ENCODE measurements at regions not wholly inside any gene's neighbourhood (a gene's known extent, or its start where the extent isn't known, plus 50 kb on each side); places are given as distances from the start of the nearest gene placed in this dataset.

DNA sequence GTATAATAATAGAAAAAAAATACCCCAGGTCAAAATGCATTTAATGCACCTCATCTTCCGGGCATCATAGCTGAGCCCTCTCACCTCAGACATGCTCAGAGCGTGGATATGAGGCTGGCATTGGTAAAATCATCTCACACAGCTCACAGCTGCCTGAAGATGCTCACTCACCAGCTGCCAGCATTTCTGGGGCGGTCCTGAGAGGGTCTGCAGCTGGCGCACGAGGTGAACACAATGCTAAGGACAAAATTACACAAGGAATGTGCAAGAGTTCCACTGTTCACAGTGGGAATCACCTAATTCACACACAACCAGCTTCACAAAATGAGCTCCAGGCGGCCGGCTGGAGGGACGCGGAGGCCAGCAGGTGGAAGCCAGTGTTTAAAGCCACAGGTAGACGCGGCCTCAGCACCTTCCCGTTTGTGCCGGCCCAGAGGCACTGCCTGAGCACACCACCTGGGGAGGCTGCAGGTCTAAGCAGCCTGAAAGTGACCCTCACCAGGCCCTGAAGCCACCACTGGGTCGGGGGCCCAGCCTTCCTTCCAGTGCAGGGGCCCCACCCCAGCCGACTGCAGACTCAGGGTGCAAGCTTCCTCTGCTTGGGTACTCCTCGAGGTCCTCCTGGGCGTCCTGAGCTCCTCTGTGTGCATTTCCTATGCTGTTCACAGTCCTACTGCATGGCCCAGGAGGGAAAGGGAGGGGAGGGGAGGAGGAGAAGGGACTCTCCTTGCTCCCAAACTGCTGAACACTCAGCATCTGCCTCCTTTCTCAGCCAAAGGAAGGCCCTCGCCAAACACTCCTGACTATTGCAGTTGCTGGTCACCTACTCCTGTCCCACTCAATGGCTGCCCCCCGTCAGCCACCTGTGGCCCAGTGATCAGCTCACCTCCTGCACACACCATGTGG, 61.2 kb upstream of the FAM20C start:
- no peaks in the 10 kb centered on the region for H3K9me3 ChIP-seq (ENCODE audit: low read length)
- no peak overlapping the region for H3K27ac ChIP-seq (ENCODE audit: low read length)
- H2AFZ ChIP-seq (ENCODE audit: low read depth, low read length) = no peak overlapping the region
- TF ChIP-seq TAF1 (IDR thresholded peaks at IDR 0.05; ENCODE audit: low read depth) (no peak), RAD21 (conservative IDR thresholded peaks at IDR 0.05) (no peak), EZH2 (IDR thresholded peaks at IDR 0.05; ENCODE audit: borderline replicate concordance, insufficient read depth, low read length, poor library complexity, severe bottlenecking) (no peak), POLR2AphosphoS5 (IDR thresholded peaks at IDR 0.05) (no peak), EP300 (conservative IDR thresholded peaks at IDR 0.05; ENCODE audit: poor library complexity, severe bottlenecking) (no peak), MXI1 (conservative IDR thresholded peaks at IDR 0.05; ENCODE audit: poor library complexity, severe bottlenecking) (no peak), SMC3 (conservative IDR thresholded peaks at IDR 0.05; ENCODE audit: poor library complexity) (no peak)
- TF ChIP-seq, protein P1, sequence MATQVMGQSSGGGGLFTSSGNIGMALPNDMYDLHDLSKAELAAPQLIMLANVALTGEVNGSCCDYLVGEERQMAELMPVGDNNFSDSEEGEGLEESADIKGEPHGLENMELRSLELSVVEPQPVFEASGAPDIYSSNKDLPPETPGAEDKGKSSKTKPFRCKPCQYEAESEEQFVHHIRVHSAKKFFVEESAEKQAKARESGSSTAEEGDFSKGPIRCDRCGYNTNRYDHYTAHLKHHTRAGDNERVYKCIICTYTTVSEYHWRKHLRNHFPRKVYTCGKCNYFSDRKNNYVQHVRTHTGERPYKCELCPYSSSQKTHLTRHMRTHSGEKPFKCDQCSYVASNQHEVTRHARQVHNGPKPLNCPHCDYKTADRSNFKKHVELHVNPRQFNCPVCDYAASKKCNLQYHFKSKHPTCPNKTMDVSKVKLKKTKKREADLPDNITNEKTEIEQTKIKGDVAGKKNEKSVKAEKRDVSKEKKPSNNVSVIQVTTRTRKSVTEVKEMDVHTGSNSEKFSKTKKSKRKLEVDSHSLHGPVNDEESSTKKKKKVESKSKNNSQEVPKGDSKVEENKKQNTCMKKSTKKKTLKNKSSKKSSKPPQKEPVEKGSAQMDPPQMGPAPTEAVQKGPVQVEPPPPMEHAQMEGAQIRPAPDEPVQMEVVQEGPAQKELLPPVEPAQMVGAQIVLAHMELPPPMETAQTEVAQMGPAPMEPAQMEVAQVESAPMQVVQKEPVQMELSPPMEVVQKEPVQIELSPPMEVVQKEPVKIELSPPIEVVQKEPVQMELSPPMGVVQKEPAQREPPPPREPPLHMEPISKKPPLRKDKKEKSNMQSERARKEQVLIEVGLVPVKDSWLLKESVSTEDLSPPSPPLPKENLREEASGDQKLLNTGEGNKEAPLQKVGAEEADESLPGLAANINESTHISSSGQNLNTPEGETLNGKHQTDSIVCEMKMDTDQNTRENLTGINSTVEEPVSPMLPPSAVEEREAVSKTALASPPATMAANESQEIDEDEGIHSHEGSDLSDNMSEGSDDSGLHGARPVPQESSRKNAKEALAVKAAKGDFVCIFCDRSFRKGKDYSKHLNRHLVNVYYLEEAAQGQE (IDR thresholded peaks at IDR 0.05; ENCODE audit: borderline replicate concordance) = no peak
- TF ChIP-seq, protein P2, sequence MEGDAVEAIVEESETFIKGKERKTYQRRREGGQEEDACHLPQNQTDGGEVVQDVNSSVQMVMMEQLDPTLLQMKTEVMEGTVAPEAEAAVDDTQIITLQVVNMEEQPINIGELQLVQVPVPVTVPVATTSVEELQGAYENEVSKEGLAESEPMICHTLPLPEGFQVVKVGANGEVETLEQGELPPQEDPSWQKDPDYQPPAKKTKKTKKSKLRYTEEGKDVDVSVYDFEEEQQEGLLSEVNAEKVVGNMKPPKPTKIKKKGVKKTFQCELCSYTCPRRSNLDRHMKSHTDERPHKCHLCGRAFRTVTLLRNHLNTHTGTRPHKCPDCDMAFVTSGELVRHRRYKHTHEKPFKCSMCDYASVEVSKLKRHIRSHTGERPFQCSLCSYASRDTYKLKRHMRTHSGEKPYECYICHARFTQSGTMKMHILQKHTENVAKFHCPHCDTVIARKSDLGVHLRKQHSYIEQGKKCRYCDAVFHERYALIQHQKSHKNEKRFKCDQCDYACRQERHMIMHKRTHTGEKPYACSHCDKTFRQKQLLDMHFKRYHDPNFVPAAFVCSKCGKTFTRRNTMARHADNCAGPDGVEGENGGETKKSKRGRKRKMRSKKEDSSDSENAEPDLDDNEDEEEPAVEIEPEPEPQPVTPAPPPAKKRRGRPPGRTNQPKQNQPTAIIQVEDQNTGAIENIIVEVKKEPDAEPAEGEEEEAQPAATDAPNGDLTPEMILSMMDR (IDR thresholded peaks at IDR 0.05; ENCODE audit: poor library complexity, severe bottlenecking) = no peak
- H3K4me3 ChIP-seq (ENCODE audit: low read length) = no peak overlapping the region
- H4K20me1 ChIP-seq (ENCODE audit: insufficient read depth) = no peaks in the 10 kb centered on the region
- no peak overlapping the region for H3K9ac ChIP-seq (ENCODE audit: low read length)
- H3F3A ChIP-seq (ENCODE audit: insufficient read depth, low read length, poor library complexity, severe bottlenecking) = no peaks in the 10 kb centered on the region
- H3K9me2 ChIP-seq (ENCODE audit: insufficient read depth, low read length) = no peaks in the 10 kb centered on the region
- no peaks in the 10 kb centered on the region for H3K36me3 ChIP-seq (ENCODE audit: insufficient read depth, low read length)
- no peaks in the 10 kb centered on the region for H3K79me2 ChIP-seq (replicated peaks; ENCODE audit: insufficient read depth, low read length)
- H3K4me2 ChIP-seq (ENCODE audit: low read length) = no peak overlapping the region
- no peaks in the 10 kb centered on the region for H3K27me3 ChIP-seq (ENCODE audit: insufficient read depth, low read depth, low read length)

DNA sequence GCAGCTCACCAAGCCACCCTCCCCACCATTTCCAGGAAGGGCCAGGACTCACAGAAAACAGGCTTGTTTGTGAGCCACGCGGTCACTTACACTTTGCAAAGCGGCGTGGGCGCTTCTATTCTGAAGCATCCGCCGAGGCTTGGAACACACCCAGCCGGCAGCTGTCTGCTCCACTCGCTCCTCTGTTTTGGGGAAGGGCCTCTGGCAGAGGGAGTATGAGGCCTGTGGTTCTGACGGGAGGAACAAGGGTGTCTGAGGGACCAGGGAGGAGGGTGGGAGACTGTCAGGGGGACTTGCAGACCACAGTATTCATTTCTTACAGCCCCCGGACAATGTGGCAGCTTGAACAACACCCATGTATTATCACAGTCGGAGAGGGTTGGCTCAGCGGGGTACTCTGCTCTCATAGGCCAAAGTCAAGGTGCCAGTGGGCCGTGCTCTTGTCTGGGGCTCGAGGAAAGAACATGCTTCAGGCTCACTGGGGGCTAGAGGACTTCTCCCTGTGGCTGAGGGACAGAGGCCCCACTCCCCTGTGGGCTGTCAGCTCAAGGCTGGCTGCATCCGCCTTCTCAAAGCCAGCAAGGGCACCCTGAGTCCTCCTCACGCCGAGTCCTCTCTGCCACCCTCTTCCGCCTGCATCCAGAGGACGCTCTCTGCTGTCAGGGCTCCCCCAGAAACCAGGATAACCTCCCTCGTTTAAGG, 60.4 kb upstream of the FAM20C start:
- no peak overlapping the region for H3K4me2 ChIP-seq (ENCODE audit: low read length)
- no peaks in the 10 kb centered on the region for H3K79me2 ChIP-seq (replicated peaks; ENCODE audit: insufficient read depth, low read length)
- no peak overlapping the region for H3K9ac ChIP-seq (ENCODE audit: low read length)
- no peaks in the 10 kb centered on the region for H3K9me2 ChIP-seq (ENCODE audit: insufficient read depth, low read length)
- no peaks in the 10 kb centered on the region for H4K20me1 ChIP-seq (ENCODE audit: insufficient read depth)
- no peak overlapping the region for H3K27ac ChIP-seq (ENCODE audit: low read length)
- H3K36me3 ChIP-seq (ENCODE audit: insufficient read depth, low read length) = no peaks in the 10 kb centered on the region
- no peak overlapping the region for H2AFZ ChIP-seq (ENCODE audit: low read depth, low read length)
- H3F3A ChIP-seq (ENCODE audit: insufficient read depth, low read length, poor library complexity, severe bottlenecking) = no peaks in the 10 kb centered on the region
- H3K4me3 ChIP-seq (ENCODE audit: low read length) = no peak overlapping the region
- TF ChIP-seq, protein P2 (IDR thresholded peaks at IDR 0.05; ENCODE audit: poor library complexity, severe bottlenecking) = no peak
- TF ChIP-seq EP300 (conservative IDR thresholded peaks at IDR 0.05; ENCODE audit: poor library complexity, severe bottlenecking) (no peak), POLR2AphosphoS5 (IDR thresholded peaks at IDR 0.05) (no peak), TAF1 (IDR thresholded peaks at IDR 0.05; ENCODE audit: low read depth) (no peak), EZH2 (IDR thresholded peaks at IDR 0.05; ENCODE audit: borderline replicate concordance, insufficient read depth, low read length, poor library complexity, severe bottlenecking) (no peak), RAD21 (conservative IDR thresholded peaks at IDR 0.05) (no peak), MXI1 (conservative IDR thresholded peaks at IDR 0.05; ENCODE audit: poor library complexity, severe bottlenecking) (no peak), SMC3 (conservative IDR thresholded peaks at IDR 0.05; ENCODE audit: poor library complexity) (no peak)
- TF ChIP-seq, protein P1 (IDR thresholded peaks at IDR 0.05; ENCODE audit: borderline replicate concordance) = no peak
- no peaks in the 10 kb centered on the region for H3K27me3 ChIP-seq (ENCODE audit: insufficient read depth, low read depth, low read length)
- no peaks in the 10 kb centered on the region for H3K9me3 ChIP-seq (ENCODE audit: low read length)

Data from neural cell (in vitro differentiated cells).